ENCODE measurements at regions not wholly inside any gene's neighbourhood (a gene's known extent, or its start where the extent isn't known, plus 50 kb on each side); places are given as distances from the start of the nearest gene placed in this dataset.

- no peak for TF ChIP-seq POLR2A (IDR thresholded peaks at IDR 0.05; ENCODE audit: low read depth, low read length)
- no peak for TF ChIP-seq POU2F2 (IDR thresholded peaks at IDR 0.05; ENCODE audit: low read depth, low read length)
- no peak for TF ChIP-seq POLR2AphosphoS5 (IDR thresholded peaks at IDR 0.05; ENCODE audit: low read depth, low read length)
- no peak for TF ChIP-seq TAF1 (IDR thresholded peaks at IDR 0.05; ENCODE audit: low read depth, low read length)
- no peak for TF ChIP-seq SPI1 (IDR thresholded peaks at IDR 0.05; ENCODE audit: low read depth, low read length)
Measured at GRCh38 chr16:86368261-86368660, 142.1 kb upstream of the FOXF1 start.
